OCI-LY1 (cell line): ENCODE measurements at regions not wholly inside any gene's neighbourhood (a gene's known extent, or its start where the extent isn't known, plus 50 kb on each side); places are given as distances from the start of the nearest gene placed in this dataset.

Source experiments
- CTCF ChIP-seq: fragments of 200-600 bp; sonication (generic), shearing (Covaris generic); IDR thresholded peaks from 2 replicates; pipeline ENCODE4 v1.5.1; 2017; ENCODE audit warnings: mild to moderate bottlenecking, antibody characterized with exemption, low read length, moderate library complexity, mixed read lengths
- EZH2 ChIP-seq: fragments of 200-600 bp; sonication (generic), shearing (Covaris generic); IDR thresholded peaks from 2 replicates; pipeline ENCODE4 v1.8.0; 2017; ENCODE audit warnings: borderline replicate concordance, mixed run types, mild to moderate bottlenecking, antibody characterized with exemption, low read length, moderate library complexity, mixed read lengths

GRCh38 chr13:61916483-61916882, 500.8 kb upstream of the PCDH20 start:
- TF ChIP-seq CTCF (no peak), EZH2 (no peak)
